Activated naive CD4-positive, alpha-beta T cell (primary cell): ENCODE measurements at regions not wholly inside any gene's neighbourhood (a gene's known extent, or its start where the extent isn't known, plus 50 kb on each side); places are given as distances from the start of the nearest gene placed in this dataset.
"Not testable (repeated sequence)": the region's sequence is repeated elsewhere in the genome, so short reads cannot be mapped to it uniquely, and the experiment has no call there.

Source experiments
- DNase-seq, 4 experiments: peaks; one replicate each; lab custom pipeline; 2025; lab: John Stamatoyannopoulos, UW

- DNase-seq, result no peak
These were observed 54.1 kb upstream of the PEG3 start for GRCh38 chr19:56894626-56895025.

GRCh38 chr19:56896095-56896494 is 55.6 kb upstream of the PEG3 start:
- DNase-seq, result no peak

GRCh38 chr19:56899943-56900342 is 59.4 kb upstream of the PEG3 start:
- DNase-seq, result no peak

GRCh38 chr19:56900573-56901097 is 60.1 kb upstream of the PEG3 start:
- DNase-seq, result no peak

GRCh38 chr19:56905631-56906150 is 65.2 kb upstream of the PEG3 start:
- DNase-seq, result no peak

GRCh38 chr19:56912401-56913112 is 72.0 kb upstream of the PEG3 start:
- DNase-seq, result no peak

- DNase-seq, result not testable (repeated sequence)
These were observed 72.6 kb upstream of the PEG3 start for GRCh38 chr19:56913113-56913455.

GRCh38 chr19:56916528-56916927 is 76.0 kb upstream of the PEG3 start:
- DNase-seq, result no peak

- DNase-seq, result no peak
These were observed 77.0 kb upstream of the PEG3 start for GRCh38 chr19:56917529-56917928.

GRCh38 chr19:56917998-56918397 is 77.5 kb upstream of the PEG3 start:
- no peak for DNase-seq

- DNase-seq, result no peak
These were observed 78.3 kb upstream of the PEG3 start for GRCh38 chr19:56918682-56919307.

GRCh38 chr19:56919308-56919995 is 78.9 kb upstream of the PEG3 start:
- DNase-seq, result no peak

GRCh38 chr19:56926094-56926493 is 85.6 kb upstream of the PEG3 start:
- not testable (repeated sequence) for DNase-seq

- no peak for DNase-seq
These were observed 86.8 kb upstream of the PEG3 start for GRCh38 chr19:56927294-56927693.

- no peak for DNase-seq
These were observed 87.3 kb upstream of the PEG3 start for GRCh38 chr19:56927791-56928207.

GRCh38 chr19:56930647-56931535 is 90.4 kb upstream of the PEG3 start:
- DNase-seq, result no peak

- no peak for DNase-seq
These were observed 92.6 kb upstream of the PEG3 start for GRCh38 chr19:56933014-56933705.

- no peak for DNase-seq
These were observed 94.0 kb upstream of the PEG3 start for GRCh38 chr19:56934438-56935090.

GRCh38 chr19:56939951-56940350 is 99.4 kb upstream of the PEG3 start:
- no peak for DNase-seq

GRCh38 chr19:56942756-56943155 is 102.2 kb upstream of the PEG3 start:
- DNase-seq, result peak in 1 of 4 experiments; percentile 4

GRCh38 chr19:56946159-56946558 is 105.6 kb upstream of the PEG3 start:
- no peak for DNase-seq
